ENCODE measurements at regions not wholly inside any gene's neighbourhood (a gene's known extent, or its start where the extent isn't known, plus 50 kb on each side); places are given as distances from the start of the nearest gene placed in this dataset.

DNA sequence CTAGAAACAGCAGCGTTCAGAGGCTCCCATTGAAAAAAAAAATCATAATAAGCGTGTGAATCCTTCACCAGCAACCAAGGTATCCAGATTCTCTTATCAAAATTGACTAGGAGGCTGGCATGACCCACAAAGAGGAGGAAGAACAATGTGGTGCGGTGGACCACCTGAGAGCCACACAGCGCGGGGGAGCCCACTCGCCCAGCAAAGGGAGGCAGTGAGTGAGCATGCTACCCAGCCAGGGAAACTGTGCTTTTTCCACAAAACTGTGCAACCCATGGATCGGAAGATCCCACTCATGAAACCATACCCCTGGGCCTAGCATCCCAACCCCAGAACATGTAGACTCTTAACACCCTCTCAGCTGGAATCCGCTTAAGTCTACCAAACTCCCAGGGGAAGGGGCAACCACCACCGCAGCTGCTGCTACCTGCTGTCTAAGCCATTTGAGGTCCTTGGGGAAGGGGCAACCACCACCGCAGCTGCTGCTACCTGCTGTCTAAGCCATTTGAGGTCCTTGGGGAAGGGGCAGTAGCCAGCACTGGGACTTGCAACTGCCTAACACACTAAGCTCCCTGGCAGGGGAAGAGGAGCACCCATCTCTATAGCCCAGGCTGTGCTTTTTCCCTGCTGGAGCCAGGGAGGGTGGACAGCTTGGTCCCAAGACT, 102.8 kb upstream of the CLDN18 start:
- no peaks in the 10 kb centered on the region for H3K27me3 ChIP-seq
- H3K4me3 ChIP-seq = no peak overlapping the region
- intact Hi-C loops (cut with DNase I; ENCODE audit: low total_unique reads) (no loop called here), in situ Hi-C loops (cut with MboI; ENCODE audit: low sequenced_read_pairs in 4 of 4) (no loop called here)
- H3K4me1 ChIP-seq = no peaks in the 10 kb centered on the region
- no peak for ATAC-seq
- TF ChIP-seq POLR2A (IDR thresholded peaks at IDR 0.05) = no peak
- TF ChIP-seq, protein P1, sequence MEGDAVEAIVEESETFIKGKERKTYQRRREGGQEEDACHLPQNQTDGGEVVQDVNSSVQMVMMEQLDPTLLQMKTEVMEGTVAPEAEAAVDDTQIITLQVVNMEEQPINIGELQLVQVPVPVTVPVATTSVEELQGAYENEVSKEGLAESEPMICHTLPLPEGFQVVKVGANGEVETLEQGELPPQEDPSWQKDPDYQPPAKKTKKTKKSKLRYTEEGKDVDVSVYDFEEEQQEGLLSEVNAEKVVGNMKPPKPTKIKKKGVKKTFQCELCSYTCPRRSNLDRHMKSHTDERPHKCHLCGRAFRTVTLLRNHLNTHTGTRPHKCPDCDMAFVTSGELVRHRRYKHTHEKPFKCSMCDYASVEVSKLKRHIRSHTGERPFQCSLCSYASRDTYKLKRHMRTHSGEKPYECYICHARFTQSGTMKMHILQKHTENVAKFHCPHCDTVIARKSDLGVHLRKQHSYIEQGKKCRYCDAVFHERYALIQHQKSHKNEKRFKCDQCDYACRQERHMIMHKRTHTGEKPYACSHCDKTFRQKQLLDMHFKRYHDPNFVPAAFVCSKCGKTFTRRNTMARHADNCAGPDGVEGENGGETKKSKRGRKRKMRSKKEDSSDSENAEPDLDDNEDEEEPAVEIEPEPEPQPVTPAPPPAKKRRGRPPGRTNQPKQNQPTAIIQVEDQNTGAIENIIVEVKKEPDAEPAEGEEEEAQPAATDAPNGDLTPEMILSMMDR (IDR thresholded peaks at IDR 0.05 in 4 of 5, conservative IDR thresholded peaks at IDR 0.05 in 1 of 5) = no peak
- DNase-seq = no peak
- H3K9me3 ChIP-seq = peaks cover 0 to 6% (median 0%) of the 10 kb centered on the region in 3 donors
- no peaks in the 10 kb centered on the region for H3K36me3 ChIP-seq
- H3K27ac ChIP-seq = no peak overlapping the region

DNA sequence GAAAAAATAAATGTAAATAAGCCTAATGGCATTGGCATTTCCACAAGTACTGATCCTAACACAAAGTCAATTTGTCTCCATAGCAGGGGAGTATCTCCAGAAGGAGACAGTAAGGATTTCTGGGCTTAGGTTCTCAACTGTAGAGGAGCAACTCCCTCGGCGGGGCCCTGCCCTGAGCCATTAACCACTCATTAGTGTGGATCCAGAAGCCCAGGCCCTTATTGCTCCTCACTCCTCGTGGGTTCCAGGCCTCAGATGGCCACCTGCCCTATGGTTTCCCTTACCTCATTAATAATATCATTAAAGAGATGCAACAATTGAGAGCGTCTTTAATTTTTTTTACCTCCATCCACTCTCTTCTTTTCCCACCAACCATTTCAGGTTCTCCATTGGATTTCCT, 85.3 kb upstream of the CLDN18 start:
- Histone ChIP-seq H3K36me3 (no peaks in the 10 kb centered on the region), H3K4me1 (no peaks in the 10 kb centered on the region), H3K27ac (no peak overlapping the region), H3K27me3 (no peaks in the 10 kb centered on the region), H3K9me3 (no peaks in the 10 kb centered on the region), H3K4me3 (no peak overlapping the region)
- TF ChIP-seq, protein P1 (IDR thresholded peaks at IDR 0.05 in 4 of 5, conservative IDR thresholded peaks at IDR 0.05 in 1 of 5) = no peak
- no peak for TF ChIP-seq POLR2A (IDR thresholded peaks at IDR 0.05)
- in situ Hi-C loops (cut with MboI; ENCODE audit: low sequenced_read_pairs in 4 of 4) (loop anchor here in 1 of 4 donors (25.0 kb wide), 1 partner anchor 812 kb away; no protein-coding TSS in a partner anchor), intact Hi-C loops (cut with DNase I; ENCODE audit: low total_unique reads) (no loop called here)
- ATAC-seq = no peak
- DNase-seq = no peak

DNA sequence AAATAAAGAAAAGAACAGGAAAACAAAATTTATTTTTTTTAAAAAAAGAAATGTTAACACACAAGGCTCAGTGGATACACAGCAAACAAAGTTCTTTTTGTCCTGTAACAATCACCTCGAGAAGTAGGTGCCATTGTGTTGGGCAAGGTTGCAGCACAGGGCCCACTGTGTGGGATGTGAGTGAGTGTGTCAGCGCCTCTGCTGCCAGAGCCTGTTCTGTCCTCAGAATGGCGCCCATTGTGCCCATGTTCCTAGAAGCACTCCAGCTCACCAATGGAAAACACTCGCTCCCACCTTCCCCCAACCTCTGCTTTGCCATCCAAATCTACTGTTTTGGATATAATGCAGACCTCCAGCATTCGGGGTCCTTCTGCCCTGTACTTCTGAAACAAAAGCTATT, 84.9 kb upstream of the CLDN18 start:
- H3K9me3 ChIP-seq = no peaks in the 10 kb centered on the region
- intact Hi-C loops (cut with DNase I; ENCODE audit: low total_unique reads) (no loop called here), in situ Hi-C loops (cut with MboI; ENCODE audit: low sequenced_read_pairs in 4 of 4) (loop anchor here in 1 of 4 donors (25.0 kb wide), 1 partner anchor 813 kb away; no protein-coding TSS in a partner anchor)
- no peaks in the 10 kb centered on the region for H3K36me3 ChIP-seq
- H3K4me3 ChIP-seq = no peak overlapping the region
- TF ChIP-seq POLR2A (IDR thresholded peaks at IDR 0.05) = no peak
- TF ChIP-seq, protein P1 (IDR thresholded peaks at IDR 0.05 in 4 of 5, conservative IDR thresholded peaks at IDR 0.05 in 1 of 5) = no peak
- no peak for DNase-seq
- no peak for ATAC-seq
- H3K4me1 ChIP-seq = no peaks in the 10 kb centered on the region
- H3K27ac ChIP-seq = no peak overlapping the region
- H3K27me3 ChIP-seq = no peaks in the 10 kb centered on the region

DNA sequence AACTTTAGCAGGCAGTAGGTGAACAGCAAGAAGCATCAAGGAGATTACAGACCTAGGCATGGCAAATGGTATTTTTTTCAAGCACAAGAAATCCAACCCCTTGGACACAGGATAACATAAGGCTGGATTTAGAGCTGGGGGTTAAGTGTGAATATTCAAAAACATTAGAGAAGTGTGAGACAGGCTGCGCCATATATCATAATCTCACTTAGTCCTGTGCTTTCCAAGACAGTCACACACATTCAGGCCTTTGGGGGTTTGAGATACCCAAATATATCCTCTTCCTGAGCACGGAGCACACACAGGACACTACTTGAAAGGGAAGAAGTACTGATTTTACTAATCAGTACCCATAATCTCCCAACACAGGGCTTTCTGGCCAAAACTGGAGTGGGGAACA, 83.0 kb upstream of the CLDN18 start:
- Histone ChIP-seq H3K4me3 (no peak overlapping the region), H3K36me3 (no peaks in the 10 kb centered on the region), H3K9me3 (no peaks in the 10 kb centered on the region), H3K27ac (no peak overlapping the region), H3K4me1 (no peaks in the 10 kb centered on the region), H3K27me3 (no peaks in the 10 kb centered on the region)
- ATAC-seq (no peak), DNase-seq (no peak)
- in situ Hi-C loops (cut with MboI; ENCODE audit: low sequenced_read_pairs in 4 of 4) (loop anchor here in 1 of 4 donors (25.0 kb wide), 1 partner anchor 815 kb away; no protein-coding TSS in a partner anchor), intact Hi-C loops (cut with DNase I; ENCODE audit: low total_unique reads) (no loop called here)
- TF ChIP-seq, protein P1 (IDR thresholded peaks at IDR 0.05 in 4 of 5, conservative IDR thresholded peaks at IDR 0.05 in 1 of 5) = no peak
- TF ChIP-seq POLR2A (IDR thresholded peaks at IDR 0.05) = no peak

Measured in gastrocnemius medialis (tissue), 4 donors.